ENCODE measurements at regions not wholly inside any gene's neighbourhood (a gene's known extent, or its start where the extent isn't known, plus 50 kb on each side); places are given as distances from the start of the nearest gene placed in this dataset.
"Not testable (repeated sequence)": the region's sequence is repeated elsewhere in the genome, so short reads cannot be mapped to it uniquely, and the experiment has no call there.

DNA sequence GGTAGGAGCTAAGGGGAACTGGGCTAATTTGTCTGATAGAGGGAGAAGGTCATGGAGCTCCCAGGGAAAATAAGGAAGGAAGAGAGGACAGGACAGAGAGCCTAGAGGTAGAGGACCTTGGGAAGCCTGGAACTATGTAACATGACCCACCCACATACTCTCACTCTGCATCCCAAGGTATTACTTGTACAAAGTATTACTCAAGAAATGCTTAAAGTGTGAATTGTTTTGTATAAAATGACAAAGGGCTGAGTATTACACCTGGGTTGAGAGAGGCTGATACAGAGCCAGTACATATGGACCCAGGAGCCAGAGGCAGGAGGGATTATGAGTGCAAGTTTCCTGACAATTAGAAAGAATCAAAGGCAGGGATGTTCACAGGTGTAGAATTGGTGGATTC, 80.5 kb upstream of the ANKRD55 start:
- ATAC-seq (no peak), DNase-seq (no peak)
- intact Hi-C loops (cut with DNase I, micrococcal nuclease): no loop called here

DNA sequence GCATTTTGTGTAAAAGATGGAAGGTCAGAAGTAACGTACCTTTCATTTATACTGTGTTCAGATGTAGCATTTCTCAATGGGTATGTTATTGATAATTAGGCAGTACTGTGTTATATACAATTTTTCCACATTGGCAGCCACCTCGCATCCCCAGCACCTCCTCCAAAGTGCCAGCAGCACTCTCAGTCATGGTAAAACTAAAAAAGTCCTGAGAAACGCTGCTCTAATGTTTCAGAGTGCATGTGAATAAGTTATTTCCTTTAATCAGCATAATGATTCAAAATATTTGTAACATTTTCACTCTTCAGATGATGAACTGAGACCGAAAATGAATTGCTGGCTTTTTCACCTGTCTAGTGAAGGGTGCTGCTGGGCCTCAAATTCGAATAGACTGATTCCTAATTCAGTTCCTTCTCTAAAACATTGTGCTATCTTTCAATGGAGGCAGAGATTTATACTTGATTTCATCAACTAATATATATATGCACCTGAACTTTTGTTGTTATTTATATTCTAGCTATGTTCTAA, 79.9 kb upstream of the ANKRD55 start:
- intact Hi-C loops (cut with DNase I, micrococcal nuclease): no loop called here
- ATAC-seq (no peak), DNase-seq (no peak)

DNA sequence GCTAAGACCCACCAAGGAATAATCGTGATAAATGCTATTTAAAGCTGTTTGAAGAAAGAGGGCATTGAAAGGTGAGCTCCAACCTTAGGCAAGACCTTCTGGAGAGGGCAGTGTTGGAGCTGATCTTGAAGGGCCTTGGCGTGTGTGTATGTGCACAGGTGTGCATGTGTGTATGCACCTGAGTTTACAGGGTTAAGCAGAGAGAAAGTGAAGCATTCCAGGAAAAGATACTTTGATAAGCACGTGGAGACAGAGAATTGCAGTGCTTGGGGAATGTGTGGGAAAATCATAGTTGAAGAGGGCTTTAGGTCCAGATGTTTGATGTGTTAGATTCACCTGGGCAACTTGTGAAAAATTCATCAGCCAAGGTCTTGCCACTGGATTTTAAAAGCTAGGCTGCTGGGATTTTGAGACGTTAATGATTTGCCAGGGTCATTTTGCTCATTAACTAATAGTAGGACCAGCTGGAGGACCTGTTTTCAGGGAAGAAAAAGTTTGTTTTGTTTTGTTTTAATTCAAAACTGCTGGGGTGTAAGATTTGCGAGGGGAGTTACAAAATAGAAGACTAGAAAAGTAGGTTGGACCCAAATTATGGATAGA, 78.3 kb upstream of the ANKRD55 start:
- intact Hi-C loops (cut with DNase I, micrococcal nuclease): no loop called here
- DNase-seq (no peak), ATAC-seq (no peak)

DNA sequence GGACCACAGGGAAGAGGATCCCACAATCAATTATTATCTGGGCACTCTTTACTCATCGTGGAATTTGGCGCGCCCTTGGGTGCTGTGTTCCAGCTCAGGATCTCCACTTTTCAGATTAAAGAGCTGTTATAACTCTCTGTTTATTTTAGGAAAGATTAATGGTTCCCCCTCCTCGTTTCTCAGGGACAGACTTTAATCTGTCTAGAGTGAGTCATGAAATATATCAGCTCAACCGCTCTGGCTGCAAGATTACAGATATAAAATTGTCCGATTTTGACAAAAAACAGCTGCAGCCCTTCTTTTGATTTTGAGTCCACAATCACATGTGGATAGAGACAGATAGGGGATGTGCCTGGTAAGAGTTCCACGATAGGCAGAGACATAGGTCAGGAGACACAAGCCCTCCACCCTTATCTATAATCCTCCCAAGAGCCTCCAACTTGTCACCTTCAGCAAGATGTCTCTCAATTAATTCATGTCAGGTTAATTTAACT, 77.6 kb upstream of the ANKRD55 start:
- DNase-seq: no peak
- intact Hi-C loops (cut with DNase I, micrococcal nuclease): no loop called here
- ATAC-seq: no peak

DNA sequence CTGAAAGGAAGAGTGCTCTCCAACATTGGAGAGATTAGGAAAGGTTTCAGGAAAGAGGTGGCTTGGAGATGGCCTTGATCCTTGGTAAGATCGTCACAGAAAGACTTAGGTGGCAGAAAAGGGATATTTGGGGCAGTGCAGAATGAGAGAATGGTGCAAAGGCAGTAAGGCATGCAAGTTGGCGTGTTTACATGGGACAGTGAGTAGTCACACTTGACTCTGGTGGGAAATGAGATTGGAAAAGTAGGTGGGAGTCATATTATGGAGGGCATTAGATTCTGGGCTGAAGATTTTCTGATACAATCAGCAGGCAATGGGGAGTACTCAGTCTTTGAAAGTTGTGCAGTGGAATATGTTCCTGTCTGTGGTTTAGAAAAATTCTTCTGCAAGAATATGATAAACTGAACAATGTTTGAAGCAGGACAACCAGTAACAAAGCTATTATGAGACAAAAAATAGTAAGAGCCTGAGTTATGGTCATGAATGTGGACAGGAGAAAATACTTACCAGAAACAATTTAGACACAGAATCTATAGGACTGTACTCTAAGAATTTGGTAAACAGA, 76.2 kb upstream of the ANKRD55 start:
- intact Hi-C loops (cut with DNase I, micrococcal nuclease): no loop called here
- DNase-seq (no peak), ATAC-seq (no peak)

DNA sequence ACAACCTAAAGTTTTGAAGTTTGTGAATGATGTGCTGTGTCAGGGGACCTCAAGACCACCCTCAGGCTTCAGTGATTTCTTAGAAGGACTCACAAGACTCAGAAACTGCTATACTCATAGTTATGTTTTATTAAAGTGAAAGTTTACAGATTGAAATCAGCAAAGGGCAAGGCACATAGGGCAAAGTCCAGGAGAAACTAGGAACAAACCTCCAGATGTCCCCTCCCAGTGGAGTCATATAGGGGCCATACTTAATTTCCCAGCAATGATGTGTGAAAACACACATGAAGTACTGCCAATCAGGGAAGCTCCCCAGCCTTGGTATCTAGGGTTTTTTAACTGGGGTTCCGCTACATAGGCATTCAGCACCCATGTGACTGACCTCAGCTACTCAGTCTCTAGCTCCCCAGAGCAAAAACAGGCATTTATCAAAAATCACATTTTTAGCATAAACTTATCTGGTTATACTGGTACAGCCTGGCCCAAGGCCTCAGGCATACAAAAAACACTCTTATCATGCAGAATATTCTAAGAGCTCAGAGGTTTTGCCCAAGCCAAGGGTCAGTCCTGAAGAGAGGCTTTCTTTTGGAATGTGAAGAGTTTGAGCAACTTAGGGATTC, 74.7 kb upstream of the ANKRD55 start:
- peak; percentile 64 for ATAC-seq
- intact Hi-C loops (cut with DNase I, micrococcal nuclease): no loop called here
- no peak for DNase-seq

DNA sequence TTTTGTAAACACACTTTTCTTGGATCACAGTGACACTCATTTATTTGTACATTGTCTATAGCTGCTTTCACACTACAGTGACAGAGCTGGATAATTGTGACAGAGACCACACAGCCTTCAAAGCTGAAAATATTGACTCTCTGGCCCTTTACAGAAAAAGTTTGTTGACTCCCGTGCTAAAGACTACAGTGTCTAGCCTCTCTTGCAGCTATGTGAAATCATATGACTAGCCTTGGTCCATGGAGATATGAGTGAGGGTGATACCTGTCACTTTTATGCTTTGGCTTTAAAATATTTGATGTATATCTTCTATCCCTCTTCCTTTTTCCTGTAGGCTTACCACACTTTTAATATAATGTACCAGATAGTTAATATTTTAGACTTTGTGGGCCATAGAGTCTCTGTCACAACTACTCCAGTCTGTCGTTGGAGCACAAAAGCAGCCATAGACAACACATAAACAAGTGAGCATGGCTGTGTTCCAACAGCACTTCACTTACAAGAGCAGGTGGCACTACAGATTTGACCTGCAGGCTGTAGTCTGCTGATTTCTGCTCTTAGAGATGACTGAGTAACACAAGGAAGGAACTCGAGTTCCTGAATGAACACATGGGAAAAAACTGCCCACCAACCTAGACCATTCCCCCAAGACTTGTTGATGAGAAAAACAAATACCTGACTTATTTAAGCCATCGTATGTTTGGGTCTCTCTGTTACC, 73.5 kb upstream of the ANKRD55 start:
- DNase-seq: no peak
- intact Hi-C loops (cut with DNase I, micrococcal nuclease): no loop called here
- no peak for ATAC-seq

DNA sequence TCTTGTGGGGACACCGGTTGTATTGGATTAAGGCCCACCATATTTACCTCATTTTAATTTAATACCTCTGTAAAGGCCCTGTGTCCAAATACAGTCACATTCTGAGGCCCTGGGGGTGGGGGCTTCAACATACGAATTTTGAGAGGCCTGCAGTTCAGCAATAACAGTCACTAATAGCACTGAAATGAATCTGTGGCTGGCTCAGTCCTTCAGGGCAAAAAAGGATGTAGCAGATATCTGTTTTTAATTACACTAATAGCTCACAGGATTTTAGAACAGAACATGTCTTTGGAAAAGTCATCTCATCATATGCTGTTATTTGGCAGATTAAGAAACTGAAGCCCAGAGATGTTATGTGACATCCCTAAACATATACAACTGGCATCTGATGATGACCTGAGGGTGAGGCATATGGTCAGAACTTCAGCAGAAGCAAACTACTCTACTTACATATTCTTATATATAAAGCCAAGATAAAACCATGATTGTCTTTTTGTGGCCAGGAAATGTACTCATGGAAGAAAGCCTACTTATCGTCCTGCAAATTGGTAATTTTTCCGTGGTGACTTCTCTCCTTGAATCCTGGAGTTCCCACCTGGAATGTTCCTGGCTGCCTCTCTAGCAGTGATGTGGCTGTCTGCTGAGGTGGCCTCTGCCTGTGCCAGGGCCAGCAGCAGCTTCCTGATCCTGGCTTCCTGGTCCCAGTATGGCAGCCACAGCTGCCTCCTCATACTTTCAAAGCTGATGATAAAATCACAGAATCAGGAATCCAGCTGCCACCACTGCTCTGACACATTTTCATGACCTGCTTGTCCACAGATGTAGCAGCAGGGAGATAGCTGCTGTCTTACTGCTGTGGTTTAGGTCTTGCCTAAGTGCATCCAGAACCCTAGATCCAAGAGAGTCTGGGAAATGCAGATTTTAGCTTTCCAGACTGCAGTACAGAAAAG, 72.1 kb upstream of the ANKRD55 start:
- intact Hi-C loops (cut with DNase I, micrococcal nuclease): no loop called here
- ATAC-seq (no peak), DNase-seq (no peak)

DNA sequence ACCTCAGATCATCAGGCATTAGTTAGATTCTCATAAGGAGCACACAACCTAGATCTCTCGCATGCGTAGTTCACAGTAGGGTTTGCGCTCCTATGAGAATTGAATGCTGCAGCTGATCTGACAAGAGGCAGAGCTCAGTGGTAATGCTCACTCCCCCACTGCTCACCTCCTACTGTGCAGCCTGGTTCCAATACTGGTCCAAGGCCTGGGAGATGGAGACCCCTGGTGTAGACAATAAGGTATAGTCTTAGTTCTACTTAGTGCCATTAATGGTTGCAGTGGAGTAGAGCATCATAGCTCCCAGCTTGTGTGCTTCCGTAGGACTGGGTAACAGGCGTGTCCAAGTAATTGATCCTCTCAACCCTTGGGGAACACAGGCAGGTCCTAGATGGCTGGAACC, 70.4 kb upstream of the ANKRD55 start:
- DNase-seq: no peak
- no peak for ATAC-seq
- intact Hi-C loops (cut with DNase I, micrococcal nuclease): no loop called here

DNA sequence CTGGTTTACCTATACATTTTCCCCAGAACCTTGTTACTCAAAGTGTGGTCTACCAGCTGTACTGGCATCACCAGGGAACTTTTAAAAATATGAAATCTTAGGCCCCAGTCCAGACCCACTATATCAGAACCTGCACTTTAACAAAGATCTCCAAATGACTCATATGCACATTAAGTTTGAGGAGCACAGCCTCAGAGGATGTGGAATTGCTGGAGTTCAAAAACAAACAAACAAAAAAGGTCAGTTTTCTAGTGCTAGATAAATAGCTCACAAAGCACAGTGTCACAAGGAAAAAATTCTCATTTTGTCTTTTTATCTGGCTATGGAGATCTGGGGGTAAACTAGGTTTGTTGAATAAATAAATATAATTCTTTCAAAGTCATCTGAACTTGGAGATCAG, 68.9 kb upstream of the ANKRD55 start:
- intact Hi-C loops (cut with DNase I, micrococcal nuclease): no loop called here
- ATAC-seq (no peak), DNase-seq (no peak)

DNA sequence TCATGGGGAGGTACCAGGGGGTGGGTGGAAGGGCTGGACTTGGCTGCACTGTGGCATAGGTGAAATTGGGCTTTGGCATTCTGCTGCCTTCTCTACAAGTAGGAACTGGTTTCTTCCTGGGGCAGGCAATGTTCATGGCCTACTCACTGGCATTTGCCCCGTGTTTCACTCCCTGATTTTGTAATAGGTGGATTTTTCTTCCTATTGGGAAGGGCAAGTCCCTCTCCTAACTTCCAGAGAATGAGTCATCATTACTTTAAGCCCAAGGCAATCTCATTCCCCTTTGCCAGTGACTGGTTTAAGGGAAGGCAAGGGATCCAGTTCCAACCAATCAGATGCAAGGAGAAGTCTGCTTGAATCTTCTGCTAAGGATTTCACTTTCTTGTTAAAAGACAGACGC, 67.9 kb upstream of the ANKRD55 start:
- ATAC-seq (no peak), DNase-seq (no peak)
- intact Hi-C loops (cut with DNase I, micrococcal nuclease): no loop called here

DNA sequence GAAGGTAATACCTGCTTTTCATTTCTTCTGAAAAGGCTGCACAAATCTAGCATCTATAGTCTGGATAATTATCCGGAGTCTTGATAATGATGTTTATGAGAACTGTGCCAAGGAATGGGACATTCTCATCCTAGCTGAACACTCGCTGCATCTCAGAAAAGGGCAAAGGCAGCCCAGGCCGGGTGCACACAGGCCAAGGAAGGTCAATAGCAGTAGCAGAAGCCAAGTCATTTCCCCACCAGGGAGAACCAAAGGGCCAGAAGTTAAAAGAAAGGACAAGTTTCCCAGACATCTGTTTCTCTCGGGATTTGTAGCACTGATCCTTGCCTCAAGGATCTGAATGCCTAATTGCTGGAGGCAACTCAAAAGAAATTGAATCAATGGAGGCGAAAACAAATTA, 66.1 kb upstream of the ANKRD55 start:
- ATAC-seq: no peak
- intact Hi-C loops (cut with DNase I, micrococcal nuclease): no loop called here

DNA sequence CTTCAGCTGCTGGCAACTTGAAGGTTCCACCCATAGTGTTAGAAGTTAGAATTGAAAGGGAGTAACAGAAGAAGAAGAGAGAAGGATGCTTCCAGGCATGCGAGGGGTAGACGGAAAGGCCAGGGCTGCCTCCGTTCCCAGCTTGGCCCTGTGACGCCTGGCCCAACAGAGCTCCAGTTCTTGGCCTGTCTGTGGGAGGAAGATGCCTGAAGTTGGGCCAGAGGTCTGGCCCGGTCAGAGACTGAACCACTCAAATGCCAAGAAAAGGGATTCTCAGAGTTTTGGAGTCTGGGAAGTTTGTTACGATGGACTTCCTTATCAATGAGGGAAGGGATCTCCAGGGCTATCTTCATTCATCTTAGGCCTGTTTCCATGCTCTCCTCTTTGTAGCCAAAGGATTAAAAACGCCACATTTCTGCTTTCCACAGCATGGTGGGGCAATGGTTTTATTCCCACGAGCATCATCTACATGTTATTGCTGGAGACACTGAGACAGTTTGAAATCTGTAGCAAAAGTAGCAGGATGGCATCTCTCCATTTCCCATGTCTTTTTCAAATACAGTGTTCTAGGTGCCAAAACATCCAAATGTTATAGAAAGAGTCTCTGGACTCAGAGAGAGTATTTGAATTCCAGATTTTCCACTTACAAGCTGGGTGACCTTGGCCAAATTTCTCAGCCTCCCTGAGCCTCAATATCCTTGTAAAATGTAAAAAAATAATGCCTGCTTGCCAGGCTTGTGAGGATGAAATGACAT, 65.4 kb upstream of the ANKRD55 start:
- DNase-seq (no peak), ATAC-seq (no peak)
- intact Hi-C loops (cut with DNase I, micrococcal nuclease): no loop called here

More for the DNA sequence above, 66.1 kb upstream of the ANKRD55 start:
- no peak for DNase-seq

DNA sequence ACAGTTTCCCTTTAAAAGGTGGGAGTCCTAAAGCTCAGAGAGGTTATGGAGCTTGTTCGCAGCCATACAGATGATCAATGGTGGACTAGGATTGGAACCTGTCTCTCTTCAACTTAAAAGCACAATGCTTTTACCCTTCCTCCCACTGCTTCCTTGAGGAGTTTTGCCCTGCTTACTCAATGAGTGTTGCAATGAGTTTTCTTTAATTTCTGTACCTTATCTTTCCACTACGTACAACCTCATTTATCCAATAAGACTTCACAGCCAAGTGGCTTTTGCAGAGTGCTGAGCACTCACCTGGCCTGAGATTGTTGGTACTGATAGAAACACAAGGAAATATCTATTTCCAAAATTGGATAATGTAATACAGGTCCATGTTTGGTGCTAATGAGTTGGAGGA, 64.7 kb upstream of the ANKRD55 start:
- intact Hi-C loops (cut with DNase I, micrococcal nuclease): no loop called here
- ATAC-seq (no peak), DNase-seq (no peak)

DNA sequence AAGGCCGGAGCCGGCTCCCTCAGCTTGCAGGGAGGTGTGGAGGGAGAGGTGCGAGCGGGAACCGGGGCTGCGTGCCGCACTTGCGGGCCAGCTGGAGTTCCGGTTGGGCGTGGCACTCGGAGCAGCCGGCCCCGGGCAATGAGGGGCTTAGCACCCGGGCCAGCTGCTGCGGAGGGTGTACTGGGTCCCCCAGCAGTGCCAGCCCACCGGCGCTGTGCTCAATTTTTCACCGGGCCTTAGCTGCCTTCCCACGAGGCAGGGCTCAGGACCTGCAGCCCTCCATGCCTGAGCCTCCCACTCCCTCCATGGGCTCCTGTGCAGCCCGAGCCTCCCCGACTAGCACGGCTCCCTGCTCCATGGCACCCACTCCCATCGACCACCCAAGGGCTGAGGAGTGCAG, 62.2 kb upstream of the ANKRD55 start:
- ATAC-seq; DNase-seq; intact Hi-C loops (cut with DNase I, micrococcal nuclease): not testable (repeated sequence)

DNA sequence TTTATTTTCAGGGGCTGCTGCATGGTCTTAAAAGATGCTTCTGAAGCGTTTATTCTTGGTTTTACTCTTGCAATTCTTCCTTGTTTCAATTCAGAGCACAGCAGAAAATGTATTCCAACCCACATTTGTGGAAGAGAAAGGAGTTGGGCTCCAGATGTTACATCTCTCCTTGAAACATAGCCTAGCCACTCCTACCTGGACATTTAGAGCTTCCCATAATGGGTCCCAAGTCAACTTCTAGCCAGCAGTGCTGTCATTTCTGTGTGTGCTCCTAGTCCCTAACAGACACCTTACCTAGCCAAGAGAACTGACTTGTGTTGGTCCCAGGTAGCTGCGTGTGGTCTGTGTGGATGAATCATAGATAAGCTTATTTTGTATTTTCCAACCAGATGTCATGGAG, 61.2 kb upstream of the ANKRD55 start:
- DNase-seq: no peak
- intact Hi-C loops (cut with DNase I, micrococcal nuclease): no loop called here
- no peak for ATAC-seq

DNA sequence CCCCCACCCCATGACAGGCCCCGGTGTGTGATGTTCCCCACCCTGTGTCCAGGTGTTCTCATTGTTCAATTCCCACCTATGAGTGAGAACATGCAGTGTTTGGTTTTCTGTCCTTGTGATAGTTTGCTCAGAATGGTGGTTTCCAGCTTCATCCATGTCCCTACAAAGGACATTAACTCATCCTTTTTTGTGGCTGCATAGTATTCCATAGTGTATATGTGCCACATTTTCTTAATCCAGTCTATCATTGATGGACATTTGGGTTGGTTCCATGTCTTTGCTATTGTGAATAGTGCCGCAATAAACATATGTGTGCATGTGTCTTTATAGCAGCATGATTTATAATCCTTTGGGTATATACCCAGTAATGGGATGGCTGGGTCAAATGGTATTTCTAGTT, 59.7 kb upstream of the ANKRD55 start:
- intact Hi-C loops (cut with DNase I, micrococcal nuclease); DNase-seq; ATAC-seq: not testable (repeated sequence)
